HEK293T (cell line): ENCODE measurements at regions not wholly inside any gene's neighbourhood (a gene's known extent, or its start where the extent isn't known, plus 50 kb on each side); places are given as distances from the start of the nearest gene placed in this dataset.

ENCODE experiments used
- BHLHE40 ChIP-seq: fragments of 450-650 bp; IDR thresholded peaks from 2 replicates; pipeline ENCODE4 v1.6.1; 2016; ENCODE audit warnings: mild to moderate bottlenecking, moderate library complexity, borderline replicate concordance
- ELF4 ChIP-seq: fragments of 450-650 bp; IDR thresholded peaks from 2 replicates; pipeline ENCODE4 v1.6.1; 2017; ENCODE audit warnings: antibody characterized with exemption
- FOXK2 ChIP-seq: fragments of 450-650 bp; IDR thresholded peaks from 2 replicates; pipeline ENCODE4 v1.6.1; 2016; ENCODE audit warnings: mild to moderate bottlenecking
- FOXM1 ChIP-seq: fragments of 450-650 bp; IDR thresholded peaks from 2 replicates; pipeline ENCODE4 v1.6.1; 2017; ENCODE audit warnings: mild to moderate bottlenecking, borderline replicate concordance
- HDGF ChIP-seq: fragments of 450-650 bp; IDR thresholded peaks from 2 replicates; pipeline ENCODE4 v1.6.1; 2017; ENCODE audit warnings: antibody characterized with exemption, borderline replicate concordance
- LEF1 ChIP-seq: fragments of 450-650 bp; IDR thresholded peaks from 2 replicates; pipeline ENCODE4 v1.6.1; 2017; ENCODE audit warnings: mild to moderate bottlenecking, borderline replicate concordance
- PKNOX1 ChIP-seq: fragments of 450-650 bp; IDR thresholded peaks from 2 replicates; pipeline ENCODE4 v1.6.1; 2016
- SP1 ChIP-seq: fragments of 450-650 bp; IDR thresholded peaks from 2 replicates; pipeline ENCODE4 v1.6.1; 2017
- TARDBP ChIP-seq: fragments of 450-650 bp; IDR thresholded peaks from 2 replicates; pipeline ENCODE4 v1.6.1; 2016

- TF ChIP-seq LEF1 (no peak), BHLHE40 (no peak), FOXM1 (no peak), PKNOX1 (no peak), SP1 (no peak), TARDBP (no peak), FOXK2 (no peak), HDGF (no peak), ELF4 (no peak)
These were observed 483.6 kb downstream of the KLF5 start for GRCh38 chr13:73542446-73542845.
